ENCODE measurements at regions not wholly inside any gene's neighbourhood (a gene's known extent, or its start where the extent isn't known, plus 50 kb on each side); places are given as distances from the start of the nearest gene placed in this dataset.

GRCh38 chr2:19702267-19702666, 199.5 kb downstream of the TTC32 start:
- intact Hi-C loops (cut with micrococcal nuclease) = no loop called here
- H3K4me1 Mint-ChIP-seq (ENCODE audit: low read depth) = no peaks in the 10 kb centered on the region
- no peaks in the 10 kb centered on the region for H3K27me3 Mint-ChIP-seq
- peaks cover 6% of the 10 kb centered on the region for H3K9me3 Mint-ChIP-seq
- H3K27ac Mint-ChIP-seq = no peak overlapping the region
- no peak overlapping the region for H3K4me3 Mint-ChIP-seq
- H3K36me3 Mint-ChIP-seq (ENCODE audit: low read depth) = no peaks in the 10 kb centered on the region

- Mint-ChIP-seq H3K36me3 (ENCODE audit: low read depth) (no peaks in the 10 kb centered on the region), H3K4me3 (no peak overlapping the region), H3K9me3 (peaks cover 6% of the 10 kb centered on the region), H3K27me3 (no peaks in the 10 kb centered on the region), H3K27ac (no peak overlapping the region), H3K4me1 (ENCODE audit: low read depth) (no peaks in the 10 kb centered on the region)
- intact Hi-C loops (cut with micrococcal nuclease) = no loop called here
These were observed 200.8 kb downstream of the TTC32 start for GRCh38 chr2:19700861-19701585.

DNA sequence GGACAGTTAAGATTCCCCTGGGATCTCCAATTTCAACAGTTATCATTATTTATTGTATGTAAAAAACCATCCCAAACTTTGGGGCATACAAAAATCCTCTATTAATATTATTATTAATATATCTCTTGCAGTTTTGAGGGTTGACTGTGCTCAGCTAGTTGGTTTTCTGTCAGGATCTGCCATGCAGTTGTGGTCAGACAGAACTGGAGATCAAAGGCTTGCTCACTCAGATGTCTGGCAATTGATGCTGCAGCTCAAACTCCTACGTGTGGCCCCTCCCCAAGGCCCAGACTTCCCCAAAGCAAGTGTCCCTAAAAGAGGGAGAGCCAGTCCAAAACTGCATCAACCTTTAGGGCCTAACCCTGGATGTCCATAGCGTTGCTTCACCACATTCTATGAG, 204.7 kb downstream of the TTC32 start:
- Mint-ChIP-seq H3K36me3 (ENCODE audit: low read depth) (no peaks in the 10 kb centered on the region), H3K4me1 (ENCODE audit: low read depth) (no peaks in the 10 kb centered on the region), H3K27ac (no peak overlapping the region), H3K4me3 (no peak overlapping the region), H3K9me3 (peaks cover 6% of the 10 kb centered on the region), H3K27me3 (no peaks in the 10 kb centered on the region)
- intact Hi-C loops (cut with micrococcal nuclease) = no loop called here

DNA sequence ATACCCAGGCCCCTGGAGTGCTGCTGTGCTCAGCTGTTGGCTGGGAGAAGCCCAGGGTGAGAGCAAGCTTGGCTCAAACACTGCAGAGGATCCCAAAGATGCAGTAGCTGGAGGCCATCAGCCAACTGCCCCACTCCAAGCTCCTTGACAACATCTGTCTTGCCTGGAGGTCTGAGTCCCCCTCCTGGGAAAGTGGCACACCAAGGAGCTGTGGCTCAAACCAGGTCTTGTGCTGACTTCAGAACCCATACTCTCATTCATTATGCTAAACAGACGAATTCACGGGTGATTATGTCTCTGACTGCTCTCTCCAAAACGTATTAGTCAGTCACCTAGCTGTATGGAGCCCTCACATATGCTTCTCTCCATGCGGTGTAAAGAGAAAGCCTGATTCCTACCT, 206.1 kb downstream of the TTC32 start:
- Mint-ChIP-seq H3K36me3 (ENCODE audit: low read depth) (no peaks in the 10 kb centered on the region), H3K9me3 (peaks cover 6% of the 10 kb centered on the region), H3K27ac (no peak overlapping the region), H3K4me3 (no peak overlapping the region), H3K27me3 (no peaks in the 10 kb centered on the region), H3K4me1 (ENCODE audit: low read depth) (no peaks in the 10 kb centered on the region)
- intact Hi-C loops (cut with micrococcal nuclease) = no loop called here

DNA sequence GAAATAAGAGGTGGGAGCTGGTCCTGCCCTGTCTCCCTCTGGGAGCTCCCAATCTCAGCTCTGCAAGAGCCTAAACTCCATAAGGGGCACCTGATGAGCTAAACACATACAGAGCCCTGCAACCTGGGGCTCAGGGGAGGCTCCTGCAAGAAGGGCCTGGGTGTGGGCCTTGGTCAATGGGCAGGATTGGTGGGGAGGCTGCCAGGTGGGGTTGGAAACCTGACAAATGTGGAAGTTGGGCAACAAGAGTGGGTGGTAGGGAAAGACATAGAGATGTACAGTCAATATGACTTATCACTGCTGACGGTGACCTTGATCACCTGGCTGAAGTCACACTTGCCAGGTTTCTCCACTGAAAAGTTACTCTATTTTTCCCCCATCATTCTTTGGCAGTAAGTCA, 209.9 kb downstream of the TTC32 start:
- Mint-ChIP-seq H3K27ac (no peak overlapping the region), H3K36me3 (ENCODE audit: low read depth) (no peaks in the 10 kb centered on the region), H3K4me3 (no peak overlapping the region), H3K27me3 (no peaks in the 10 kb centered on the region), H3K9me3 (no peaks in the 10 kb centered on the region), H3K4me1 (ENCODE audit: low read depth) (no peaks in the 10 kb centered on the region)
- intact Hi-C loops (cut with micrococcal nuclease) = no loop called here

DNA sequence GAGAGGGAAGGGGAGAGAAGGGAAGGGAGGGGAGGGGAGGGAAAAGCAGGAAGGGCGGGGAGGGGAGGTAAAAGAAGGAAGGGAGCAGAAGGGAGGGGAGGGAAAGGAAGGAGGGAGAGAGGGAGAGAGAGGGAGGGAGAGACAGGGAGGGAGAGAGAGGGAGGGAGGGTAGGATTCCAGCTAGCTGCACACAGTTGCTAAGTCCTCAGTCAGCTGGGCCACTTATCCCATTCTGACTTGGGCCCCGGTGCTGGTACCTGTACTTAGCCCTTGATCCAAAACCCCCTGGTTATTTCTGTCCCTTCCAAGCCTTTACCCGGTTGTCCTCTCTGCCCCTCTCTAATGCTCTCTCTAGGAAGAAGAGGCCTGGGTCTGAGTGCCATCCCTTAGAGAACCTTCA, 211.4 kb downstream of the TTC32 start:
- Mint-ChIP-seq H3K9me3 (no peaks in the 10 kb centered on the region), H3K27ac (no peak overlapping the region), H3K36me3 (ENCODE audit: low read depth) (no peaks in the 10 kb centered on the region), H3K4me3 (no peak overlapping the region), H3K27me3 (no peaks in the 10 kb centered on the region), H3K4me1 (ENCODE audit: low read depth) (no peaks in the 10 kb centered on the region)
- intact Hi-C loops (cut with micrococcal nuclease) = no loop called here

GRCh38 chr2:19689646-19690168, 212.1 kb downstream of the TTC32 start:
- Mint-ChIP-seq H3K27ac (no peak overlapping the region), H3K9me3 (no peaks in the 10 kb centered on the region), H3K36me3 (ENCODE audit: low read depth) (no peaks in the 10 kb centered on the region), H3K27me3 (no peaks in the 10 kb centered on the region), H3K4me3 (no peak overlapping the region), H3K4me1 (ENCODE audit: low read depth) (no peaks in the 10 kb centered on the region)
- intact Hi-C loops (cut with micrococcal nuclease) = no loop called here

- Mint-ChIP-seq H3K27ac (no peak overlapping the region), H3K9me3 (no peaks in the 10 kb centered on the region), H3K36me3 (ENCODE audit: low read depth) (no peaks in the 10 kb centered on the region), H3K4me3 (no peak overlapping the region), H3K27me3 (no peaks in the 10 kb centered on the region), H3K4me1 (ENCODE audit: low read depth) (no peaks in the 10 kb centered on the region)
- intact Hi-C loops (cut with micrococcal nuclease) = no loop called here
These were observed 213.7 kb downstream of the TTC32 start for GRCh38 chr2:19688059-19688458.

DNA sequence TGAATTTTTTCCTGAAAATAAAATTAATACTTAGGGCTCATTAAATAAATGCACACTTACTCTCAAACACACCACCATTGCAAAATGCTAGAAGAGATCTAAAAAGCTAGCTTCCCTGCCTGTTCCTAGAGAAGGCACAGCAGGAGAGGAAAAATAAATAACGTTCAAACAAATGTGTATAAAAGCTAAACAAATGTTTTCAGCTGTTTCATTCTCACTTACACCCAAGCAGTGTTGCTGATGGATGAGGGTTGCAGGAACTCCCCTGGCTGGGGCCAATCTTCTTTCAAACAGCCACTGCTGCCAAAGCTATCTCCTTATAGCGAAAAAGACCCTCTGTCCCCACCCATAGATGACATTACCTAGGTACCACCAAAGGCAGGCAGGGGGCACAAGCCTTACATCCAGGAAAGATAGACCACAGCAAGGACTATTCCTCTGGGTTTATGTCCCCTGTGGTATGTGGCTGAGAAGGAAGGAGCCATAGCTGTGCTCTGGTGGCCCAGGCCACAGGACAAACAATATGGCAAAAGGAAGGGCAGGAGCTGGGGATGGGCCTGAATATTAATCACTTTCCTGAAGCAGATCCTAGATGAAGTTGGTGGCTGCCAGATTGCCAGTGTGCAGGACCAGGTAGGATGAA, 214.6 kb downstream of the TTC32 start:
- Mint-ChIP-seq H3K9me3 (no peaks in the 10 kb centered on the region), H3K27me3 (no peaks in the 10 kb centered on the region), H3K27ac (no peak overlapping the region), H3K36me3 (ENCODE audit: low read depth) (no peaks in the 10 kb centered on the region), H3K4me3 (no peak overlapping the region), H3K4me1 (ENCODE audit: low read depth) (no peaks in the 10 kb centered on the region)
- intact Hi-C loops (cut with micrococcal nuclease) = no loop called here

- no peaks in the 10 kb centered on the region for H3K9me3 Mint-ChIP-seq
- H3K4me3 Mint-ChIP-seq = no peak overlapping the region
- H3K27ac Mint-ChIP-seq = no peak overlapping the region
- no peaks in the 10 kb centered on the region for H3K4me1 Mint-ChIP-seq (ENCODE audit: low read depth)
- intact Hi-C loops (cut with micrococcal nuclease) = no loop called here
- H3K36me3 Mint-ChIP-seq (ENCODE audit: low read depth) = no peaks in the 10 kb centered on the region
- no peaks in the 10 kb centered on the region for H3K27me3 Mint-ChIP-seq
These were observed 215.3 kb downstream of the TTC32 start for GRCh38 chr2:19686439-19686838.

DNA sequence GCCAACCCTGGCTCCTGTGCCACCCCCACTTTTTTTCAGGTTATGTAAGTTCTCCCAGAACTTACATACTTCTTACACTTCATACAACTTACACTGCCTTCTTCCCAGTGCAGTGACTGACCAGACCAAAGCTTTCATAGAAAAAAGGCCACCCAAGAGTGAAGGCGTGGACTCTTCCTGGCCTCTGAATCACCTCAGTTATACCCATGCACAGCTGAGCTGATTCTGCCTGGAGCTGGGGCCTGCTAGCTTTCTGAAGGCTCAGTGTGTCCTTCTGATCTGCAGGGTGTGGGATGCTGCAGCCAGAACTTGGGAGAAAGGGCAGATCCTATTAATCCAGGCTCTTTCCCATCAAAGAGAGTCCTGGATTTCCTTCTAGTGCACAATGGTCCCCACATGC, 216.1 kb downstream of the TTC32 start:
- Mint-ChIP-seq H3K4me3 (no peak overlapping the region), H3K27ac (no peak overlapping the region), H3K27me3 (no peaks in the 10 kb centered on the region), H3K36me3 (ENCODE audit: low read depth) (no peaks in the 10 kb centered on the region), H3K9me3 (no peaks in the 10 kb centered on the region), H3K4me1 (ENCODE audit: low read depth) (no peaks in the 10 kb centered on the region)
- intact Hi-C loops (cut with micrococcal nuclease) = no loop called here

DNA sequence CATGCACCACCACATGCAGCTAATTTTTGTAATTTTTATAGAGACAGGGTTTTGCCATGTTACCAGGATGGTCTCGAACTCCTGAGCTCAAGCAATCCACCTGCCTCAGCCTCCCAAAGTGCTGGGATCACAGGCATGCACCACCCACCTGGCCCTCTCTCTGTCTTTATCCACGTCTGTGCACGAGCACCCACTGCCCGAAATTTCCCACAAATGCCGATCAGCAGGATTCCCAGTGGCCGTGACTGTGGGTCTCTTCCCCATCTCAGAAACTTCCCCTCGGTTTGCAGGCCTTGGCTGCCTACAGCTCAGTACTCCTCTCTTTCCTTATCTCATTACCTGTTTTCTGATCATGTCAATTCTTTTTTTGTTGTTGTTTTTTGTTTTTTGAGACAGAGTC, 217.3 kb downstream of the TTC32 start:
- intact Hi-C loops (cut with micrococcal nuclease) = no loop called here
- Mint-ChIP-seq H3K4me3 (no peak overlapping the region), H3K27ac (no peak overlapping the region), H3K9me3 (no peaks in the 10 kb centered on the region), H3K4me1 (ENCODE audit: low read depth) (no peaks in the 10 kb centered on the region), H3K36me3 (ENCODE audit: low read depth) (no peaks in the 10 kb centered on the region), H3K27me3 (no peaks in the 10 kb centered on the region)

DNA sequence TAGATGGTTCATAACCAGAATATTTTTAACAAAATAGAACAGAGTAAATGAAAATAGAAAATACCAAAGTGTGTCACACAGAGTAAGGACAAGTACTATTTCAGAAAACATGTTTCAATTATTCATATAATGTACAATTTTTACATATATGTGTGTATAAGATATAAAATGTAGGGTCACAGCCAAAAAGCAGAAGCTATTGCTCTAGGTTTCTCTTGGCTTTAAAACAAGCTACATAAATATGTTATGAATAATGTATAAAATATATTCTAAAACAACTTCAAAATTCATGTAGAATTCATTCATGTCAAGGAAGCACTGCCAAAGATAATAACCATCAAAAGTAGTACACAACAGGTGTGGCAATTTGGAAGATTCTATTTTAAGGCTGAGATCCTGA, 218.2 kb downstream of the TTC32 start:
- no peaks in the 10 kb centered on the region for H3K9me3 Mint-ChIP-seq
- intact Hi-C loops (cut with micrococcal nuclease) = no loop called here
- no peak overlapping the region for H3K27ac Mint-ChIP-seq
- no peak overlapping the region for H3K4me3 Mint-ChIP-seq
- no peaks in the 10 kb centered on the region for H3K4me1 Mint-ChIP-seq (ENCODE audit: low read depth)
- H3K36me3 Mint-ChIP-seq (ENCODE audit: low read depth) = no peaks in the 10 kb centered on the region
- no peaks in the 10 kb centered on the region for H3K27me3 Mint-ChIP-seq

DNA sequence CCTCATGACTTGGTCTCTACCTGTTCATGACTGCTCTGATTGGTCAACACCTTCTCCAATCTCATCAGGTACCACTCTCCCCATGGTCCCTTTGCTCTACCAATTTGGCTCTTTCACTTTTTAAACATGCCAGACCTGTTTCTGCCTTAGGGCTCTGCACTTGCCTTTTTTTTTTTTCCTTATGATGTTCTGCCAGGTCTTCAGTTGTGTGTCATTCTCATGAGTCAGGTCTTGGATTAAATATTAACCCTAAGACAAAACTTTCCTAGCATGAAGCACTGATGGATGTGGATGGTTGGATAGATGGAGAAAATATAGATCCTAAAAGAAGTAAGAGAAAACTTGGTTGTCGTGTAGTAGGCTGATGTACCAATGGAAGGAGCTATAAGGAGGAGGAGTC, 219.3 kb downstream of the TTC32 start:
- Mint-ChIP-seq H3K4me3 (no peak overlapping the region), H3K4me1 (ENCODE audit: low read depth) (no peaks in the 10 kb centered on the region), H3K36me3 (ENCODE audit: low read depth) (no peaks in the 10 kb centered on the region), H3K9me3 (no peaks in the 10 kb centered on the region), H3K27me3 (no peaks in the 10 kb centered on the region), H3K27ac (no peak overlapping the region)
- intact Hi-C loops (cut with micrococcal nuclease) = no loop called here
